RWPE1 (cell line): ENCODE measurements at regions not wholly inside any gene's neighbourhood (a gene's known extent, or its start where the extent isn't known, plus 50 kb on each side); places are given as distances from the start of the nearest gene placed in this dataset.

Source experiments
- CTCF ChIA-PET: fragments of 350-600 bp; sonication (Branson Sonifier 250); formaldehyde crosslinking; extraction: SDS; loops from one replicate; lab custom pipeline; 2021; lab: Yijun Ruan, JAX
- POLR2A ChIA-PET: fragments of 400-600 bp; formaldehyde crosslinking; extraction: SDS; loops from one replicate; lab custom pipeline; 2020; ENCODE audit warnings: antibody characterized with exemption; ENCODE audit not compliant: low non-redundant PET; lab: Yijun Ruan, JAX
- DNase-seq: peaks from one replicate; pipeline ENCODE4 v3.0.0; 2012; ENCODE audit warnings: low spot score
- H3K27ac ChIP-seq: fragments of 450-650 bp; 2 replicates; pipeline ENCODE4 v1.5.1; 2017
- TF ChIP-seq, protein P1 (sequence below): fragments of 450-650 bp; conservative IDR thresholded peaks from 2 replicates; pipeline ENCODE4 v1.5.1; 2017; ENCODE audit warnings: low read depth, mild to moderate bottlenecking

DNA sequence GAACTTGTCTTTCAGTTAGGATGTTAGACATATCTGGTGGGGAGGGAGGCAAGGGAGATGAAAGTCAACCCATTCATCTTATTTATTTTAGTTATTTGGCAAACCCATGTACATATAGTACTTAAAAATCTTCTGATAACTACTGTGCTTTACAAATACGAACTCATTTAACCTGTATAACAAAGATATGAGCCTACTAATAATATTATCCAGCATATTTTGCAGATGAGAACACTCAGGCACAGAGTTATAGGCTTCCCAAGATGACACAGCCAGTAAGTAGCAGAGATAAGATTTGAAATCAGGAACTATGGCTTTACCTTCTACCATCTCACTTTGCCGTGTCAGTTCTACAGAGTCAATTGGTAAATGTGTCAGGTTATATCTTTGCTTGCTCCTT, 262.6 kb upstream of the DOK6 start:
- no peak for DNase-seq
- POLR2A ChIA-PET = no interaction called here

DNA sequence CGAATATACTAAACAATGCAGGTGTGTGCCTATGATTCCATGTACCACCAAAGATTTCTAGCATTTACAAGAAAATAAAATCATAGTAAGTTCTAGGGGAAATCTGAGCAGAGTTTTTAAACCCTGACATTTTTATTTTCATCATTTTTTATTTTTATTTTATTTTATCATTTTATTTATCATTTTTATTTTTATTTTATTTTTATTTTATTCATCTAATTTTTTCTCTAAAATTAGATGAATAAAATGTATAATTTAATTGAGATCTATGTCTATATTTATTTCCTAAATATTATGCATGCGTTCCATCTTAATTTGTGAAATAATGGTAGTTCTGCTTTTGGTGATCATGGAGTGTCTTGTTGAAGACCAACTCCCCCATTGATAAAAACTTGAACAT, 257.6 kb upstream of the DOK6 start:
- H3K27ac ChIP-seq = no peak overlapping the region
- no peak for DNase-seq
- TF ChIP-seq, protein P1, sequence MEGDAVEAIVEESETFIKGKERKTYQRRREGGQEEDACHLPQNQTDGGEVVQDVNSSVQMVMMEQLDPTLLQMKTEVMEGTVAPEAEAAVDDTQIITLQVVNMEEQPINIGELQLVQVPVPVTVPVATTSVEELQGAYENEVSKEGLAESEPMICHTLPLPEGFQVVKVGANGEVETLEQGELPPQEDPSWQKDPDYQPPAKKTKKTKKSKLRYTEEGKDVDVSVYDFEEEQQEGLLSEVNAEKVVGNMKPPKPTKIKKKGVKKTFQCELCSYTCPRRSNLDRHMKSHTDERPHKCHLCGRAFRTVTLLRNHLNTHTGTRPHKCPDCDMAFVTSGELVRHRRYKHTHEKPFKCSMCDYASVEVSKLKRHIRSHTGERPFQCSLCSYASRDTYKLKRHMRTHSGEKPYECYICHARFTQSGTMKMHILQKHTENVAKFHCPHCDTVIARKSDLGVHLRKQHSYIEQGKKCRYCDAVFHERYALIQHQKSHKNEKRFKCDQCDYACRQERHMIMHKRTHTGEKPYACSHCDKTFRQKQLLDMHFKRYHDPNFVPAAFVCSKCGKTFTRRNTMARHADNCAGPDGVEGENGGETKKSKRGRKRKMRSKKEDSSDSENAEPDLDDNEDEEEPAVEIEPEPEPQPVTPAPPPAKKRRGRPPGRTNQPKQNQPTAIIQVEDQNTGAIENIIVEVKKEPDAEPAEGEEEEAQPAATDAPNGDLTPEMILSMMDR = no peak
- POLR2A ChIA-PET = no interaction called here
- CTCF ChIA-PET = no interaction called here

More for the DNA sequence above, 262.6 kb upstream of the DOK6 start:
- CTCF ChIA-PET = no interaction called here
- TF ChIP-seq, protein P1 = no peak
- no peak overlapping the region for H3K27ac ChIP-seq

DNA sequence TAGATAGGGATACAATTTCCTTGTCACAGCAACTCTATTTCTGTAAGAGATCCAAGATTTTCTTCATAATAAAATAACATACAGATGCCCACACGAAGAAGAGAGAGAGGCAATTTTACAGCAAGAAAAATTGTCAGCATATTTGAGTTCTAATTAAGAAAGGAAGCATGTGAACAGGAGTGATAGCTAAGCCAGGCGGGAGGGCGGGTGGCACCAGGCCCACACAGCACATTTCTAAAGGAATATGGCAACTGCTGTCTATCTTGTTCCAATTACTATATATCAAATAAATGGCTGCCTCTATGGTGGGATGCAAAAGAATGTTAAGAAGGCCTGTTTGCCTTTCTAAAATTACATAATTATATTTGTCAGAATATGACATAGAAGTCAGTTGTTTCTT, 248.3 kb upstream of the DOK6 start:
- POLR2A ChIA-PET = no interaction called here
- CTCF ChIA-PET = no interaction called here
- no peak overlapping the region for H3K27ac ChIP-seq
- no peak for DNase-seq
- TF ChIP-seq, protein P1 = no peak

DNA sequence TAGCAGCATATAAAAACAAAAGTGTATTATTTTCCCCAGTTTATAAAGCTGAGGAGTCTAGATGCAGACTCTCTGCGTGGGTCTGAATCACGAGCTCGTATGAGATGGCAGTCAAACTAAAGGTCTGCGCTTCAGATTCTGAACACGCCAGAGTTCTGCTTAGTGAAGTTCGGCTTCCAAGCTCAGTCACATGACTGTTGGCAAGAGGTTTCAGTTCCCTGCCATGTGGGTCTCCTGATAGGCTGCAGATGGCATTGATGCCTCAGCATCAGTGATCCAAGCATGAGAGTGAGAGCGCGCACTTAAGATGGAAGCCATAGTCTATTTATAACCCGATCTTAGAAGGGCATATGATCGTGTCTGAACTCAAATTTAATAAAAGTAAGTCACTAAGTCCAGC, 242.8 kb upstream of the DOK6 start:
- ChIA-PET CTCF (no interaction called here), POLR2A (no interaction called here)
- DNase-seq = no peak
- TF ChIP-seq, protein P1 = no peak
- H3K27ac ChIP-seq = no peak overlapping the region

DNA sequence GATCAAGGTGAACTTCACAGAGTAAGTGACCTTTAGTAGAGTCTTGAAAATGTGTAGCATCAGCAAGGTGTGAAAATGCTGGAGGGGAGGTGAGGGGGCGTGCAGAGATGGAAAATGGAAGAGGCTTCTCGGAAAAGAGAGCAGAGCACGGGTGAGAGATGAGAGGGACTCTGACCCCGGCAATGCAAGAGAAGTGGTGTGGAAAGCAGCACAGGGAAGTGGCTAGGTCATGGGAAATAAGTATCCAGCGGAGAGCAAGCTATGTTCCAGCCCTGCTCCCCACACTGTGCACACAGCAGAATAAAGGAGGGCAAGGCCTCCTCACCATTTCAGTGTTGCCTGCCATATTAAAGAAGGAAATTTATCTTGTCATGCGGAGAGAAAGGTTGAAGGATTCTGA, 241.7 kb upstream of the DOK6 start:
- DNase-seq = no peak
- CTCF ChIA-PET = interaction anchor here (0.6 kb wide), 1 partner anchor 169 kb away, joined by 4 read pairs; no protein-coding TSS in a partner anchor
- TF ChIP-seq, protein P1 = no peak
- POLR2A ChIA-PET = no interaction called here
- H3K27ac ChIP-seq = no peak overlapping the region

DNA sequence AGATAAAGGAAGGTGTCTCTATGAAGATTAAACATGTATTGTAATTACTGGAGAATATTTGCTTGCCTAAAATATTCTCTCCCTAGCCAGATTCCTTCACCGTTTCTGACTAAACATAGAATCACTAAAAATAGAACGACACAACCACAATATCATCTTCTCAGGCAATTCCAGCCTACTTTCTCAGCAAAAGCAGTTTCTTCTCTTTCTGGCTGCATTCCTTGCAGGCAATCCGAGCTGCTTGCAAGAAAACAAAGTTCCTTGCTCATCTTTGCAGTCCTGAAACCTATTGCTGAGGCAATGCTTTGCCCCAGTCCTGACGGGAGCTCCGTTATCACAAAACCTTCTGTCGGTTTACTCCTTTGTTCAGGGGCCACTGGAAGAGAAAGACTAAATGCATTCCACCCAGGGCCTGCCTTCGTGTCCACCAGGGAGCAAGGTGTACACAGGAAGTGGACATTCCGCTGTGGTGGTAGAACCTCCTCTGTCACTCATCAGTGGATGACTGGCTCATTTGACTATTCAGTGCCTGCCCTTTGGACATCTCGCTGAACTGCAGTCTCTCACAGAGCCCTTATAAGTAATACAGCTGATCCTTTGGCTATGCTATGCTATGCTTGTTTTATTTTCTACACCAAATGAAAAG, 239.2 kb upstream of the DOK6 start:
- ChIA-PET POLR2A (no interaction called here), CTCF (no interaction called here)
- no peak for DNase-seq
- no peak overlapping the region for H3K27ac ChIP-seq
- TF ChIP-seq, protein P1 = no peak
